ENCODE measurements at regions not wholly inside any gene's neighbourhood (a gene's known extent, or its start where the extent isn't known, plus 50 kb on each side); places are given as distances from the start of the nearest gene placed in this dataset.

DNA sequence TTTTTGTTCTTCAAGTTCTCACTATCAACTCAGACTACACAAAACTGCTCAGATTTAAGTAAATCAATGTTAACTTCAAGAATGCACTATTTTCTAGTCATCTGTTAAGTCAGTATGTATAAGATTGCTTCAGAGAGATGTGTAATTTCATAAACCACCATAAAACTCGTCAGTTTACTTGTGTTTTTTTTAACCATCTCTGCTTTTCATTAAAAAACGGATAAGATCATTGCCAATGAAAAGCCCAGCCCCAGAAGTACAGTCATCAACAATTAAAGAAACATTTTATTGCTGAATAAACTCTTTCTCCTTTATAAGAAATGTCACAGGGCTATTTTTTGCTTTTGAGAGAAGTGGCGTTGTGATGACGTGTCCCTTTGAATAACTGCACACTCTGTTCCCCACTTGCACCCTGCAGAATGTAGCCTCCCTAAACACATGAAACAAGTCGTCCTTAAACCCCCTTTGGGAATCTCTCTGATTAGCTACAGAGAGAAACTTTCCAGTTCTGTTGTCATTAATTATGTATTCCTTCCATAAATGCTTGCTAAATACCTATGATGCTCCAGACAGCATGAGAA, 202.7 kb upstream of the FOXD3 start:
- DNase-seq (ENCODE audit: low spot score), result no peak

DNA sequence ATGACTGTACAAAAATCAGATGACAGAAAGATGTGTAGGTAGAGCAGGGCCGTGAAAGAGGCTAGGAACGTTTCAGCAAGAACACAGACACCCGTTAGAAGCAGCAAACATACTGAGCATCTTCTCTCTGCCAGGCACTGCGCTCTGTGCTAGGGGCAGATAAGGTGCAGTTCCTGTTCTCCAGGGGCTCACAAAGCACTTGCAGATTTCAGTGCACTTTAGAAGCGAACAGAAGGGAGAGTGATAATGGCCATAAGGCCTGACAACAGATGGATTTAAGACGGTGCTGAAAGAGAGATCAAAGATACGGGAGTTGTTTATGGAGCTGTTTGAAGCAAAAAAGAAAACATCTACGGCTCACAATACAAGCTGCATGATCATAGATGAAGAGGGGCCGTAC, 200.3 kb upstream of the FOXD3 start:
- DNase-seq (ENCODE audit: low spot score), result no peak

DNA sequence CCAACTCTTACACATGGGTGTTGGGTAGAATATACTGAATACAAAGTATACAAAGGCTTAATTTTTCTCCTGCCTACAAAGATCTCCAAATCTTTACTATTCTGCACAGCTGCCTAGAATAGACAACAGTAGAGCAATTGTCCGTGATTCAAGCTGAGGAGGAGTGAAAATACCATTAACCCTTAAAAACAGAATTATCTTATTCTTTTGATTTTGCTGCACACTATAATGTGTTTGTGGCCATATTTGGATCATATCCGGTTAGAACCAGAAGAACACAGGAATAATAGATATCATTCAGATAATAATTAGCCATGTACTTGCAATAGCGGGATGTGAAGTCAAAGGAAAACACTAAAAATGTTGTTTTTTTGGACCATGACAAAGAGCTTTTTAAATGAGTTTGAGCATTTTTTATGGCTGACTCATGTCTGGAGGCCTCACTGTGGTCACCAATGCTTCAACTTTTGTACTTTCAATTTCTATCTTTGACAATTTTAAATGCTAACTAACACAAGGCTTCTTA, 197.6 kb upstream of the FOXD3 start:
- DNase-seq (ENCODE audit: low spot score), result no peak

DNA sequence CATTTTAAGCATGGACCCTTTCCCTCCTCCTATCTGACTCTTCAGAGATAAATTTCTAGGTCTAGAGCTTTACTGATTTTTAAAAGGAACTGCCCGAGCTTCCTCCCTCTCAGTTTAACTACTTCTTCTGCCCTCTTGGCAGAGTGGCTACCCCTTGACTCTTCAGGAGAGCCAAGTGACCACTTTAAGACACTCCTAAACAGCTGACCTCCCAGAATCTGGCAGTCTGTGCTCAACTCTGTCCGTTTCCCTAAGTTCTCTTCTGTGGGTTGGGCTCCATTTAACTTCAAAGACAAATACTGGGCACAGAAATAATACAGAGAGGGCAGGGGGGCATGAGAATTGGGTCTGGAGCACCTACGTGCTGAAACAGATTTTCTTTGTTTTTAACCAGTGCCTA, 196.3 kb upstream of the FOXD3 start:
- DNase-seq (ENCODE audit: low spot score), result no peak

DNA sequence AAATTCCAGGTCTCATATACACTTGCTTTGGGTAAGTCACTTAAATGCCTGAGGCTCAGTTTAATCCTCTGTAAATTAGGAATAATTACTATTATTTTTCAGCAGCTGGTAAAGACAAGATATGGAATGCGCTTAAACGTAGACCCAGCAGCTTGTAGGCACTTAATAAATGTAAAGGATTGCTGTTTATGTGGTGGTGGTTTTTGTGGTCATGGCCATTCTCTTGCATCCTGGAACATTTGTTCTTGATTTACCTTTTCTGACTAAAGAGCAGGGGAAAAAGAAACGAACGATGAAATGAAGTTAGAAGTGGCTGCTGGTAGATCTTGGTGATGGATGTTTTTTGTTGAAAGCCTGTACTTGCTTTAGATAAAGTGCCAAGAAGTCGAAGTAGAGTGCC, 195.0 kb upstream of the FOXD3 start:
- no peak for DNase-seq (ENCODE audit: low spot score)

DNA sequence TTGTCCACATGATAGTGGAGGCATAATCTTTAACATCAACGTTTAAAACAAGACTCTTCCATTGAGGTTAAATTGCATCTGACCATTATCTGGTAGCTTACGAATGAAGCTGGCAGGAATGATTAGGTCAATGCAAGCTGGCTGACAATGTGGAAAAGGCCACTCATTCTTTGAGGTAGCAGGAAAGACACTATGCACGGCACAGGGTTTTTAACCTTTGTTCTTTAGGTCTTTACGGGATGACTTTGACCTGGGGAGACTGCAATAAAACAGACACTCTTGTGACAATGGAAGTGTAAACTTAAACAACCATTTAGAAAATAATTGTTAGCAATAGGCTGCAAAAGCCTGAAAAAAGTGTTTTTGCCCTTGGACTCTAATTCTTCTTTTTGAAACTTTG, 193.8 kb upstream of the FOXD3 start:
- DNase-seq (ENCODE audit: low spot score), result no peak

DNA sequence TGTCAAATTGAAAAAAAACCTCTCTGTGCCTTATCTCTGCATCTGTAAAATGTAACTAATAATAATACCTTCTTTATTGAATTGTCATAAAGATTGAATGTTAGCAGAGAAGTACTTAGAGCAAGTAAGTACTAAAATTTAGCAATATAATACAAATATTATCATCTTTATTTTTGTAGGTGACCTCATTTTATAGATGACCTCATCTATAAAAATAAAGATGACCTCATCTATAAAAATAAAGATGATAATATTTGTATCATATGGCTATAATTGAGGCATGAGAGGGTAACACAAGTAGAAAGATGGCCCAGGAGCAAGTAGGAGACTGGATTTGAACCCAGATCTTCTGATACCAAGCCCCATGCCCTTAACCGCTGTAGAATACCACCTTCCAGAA, 193.2 kb upstream of the FOXD3 start:
- DNase-seq (ENCODE audit: low spot score), result no peak

DNA sequence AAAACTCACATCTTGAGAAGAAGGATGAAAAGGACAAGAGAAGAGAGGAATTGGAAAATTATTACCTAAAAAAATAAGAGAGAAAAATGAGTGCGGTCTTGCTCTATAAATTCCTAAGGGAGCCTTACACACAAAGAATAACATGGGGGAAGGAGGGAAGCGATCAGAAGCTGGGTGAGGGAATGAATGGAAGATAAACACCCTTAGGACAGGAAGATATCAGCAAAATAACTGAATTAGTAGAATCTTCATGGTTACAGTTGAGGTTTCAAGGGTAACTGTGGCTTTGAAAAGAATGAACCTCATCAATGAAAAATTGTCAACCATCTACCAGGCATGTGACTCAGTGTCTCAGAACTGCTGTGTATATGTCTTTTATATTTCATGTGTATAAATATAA, 192.5 kb upstream of the FOXD3 start:
- no peak for DNase-seq (ENCODE audit: low spot score)

DNA sequence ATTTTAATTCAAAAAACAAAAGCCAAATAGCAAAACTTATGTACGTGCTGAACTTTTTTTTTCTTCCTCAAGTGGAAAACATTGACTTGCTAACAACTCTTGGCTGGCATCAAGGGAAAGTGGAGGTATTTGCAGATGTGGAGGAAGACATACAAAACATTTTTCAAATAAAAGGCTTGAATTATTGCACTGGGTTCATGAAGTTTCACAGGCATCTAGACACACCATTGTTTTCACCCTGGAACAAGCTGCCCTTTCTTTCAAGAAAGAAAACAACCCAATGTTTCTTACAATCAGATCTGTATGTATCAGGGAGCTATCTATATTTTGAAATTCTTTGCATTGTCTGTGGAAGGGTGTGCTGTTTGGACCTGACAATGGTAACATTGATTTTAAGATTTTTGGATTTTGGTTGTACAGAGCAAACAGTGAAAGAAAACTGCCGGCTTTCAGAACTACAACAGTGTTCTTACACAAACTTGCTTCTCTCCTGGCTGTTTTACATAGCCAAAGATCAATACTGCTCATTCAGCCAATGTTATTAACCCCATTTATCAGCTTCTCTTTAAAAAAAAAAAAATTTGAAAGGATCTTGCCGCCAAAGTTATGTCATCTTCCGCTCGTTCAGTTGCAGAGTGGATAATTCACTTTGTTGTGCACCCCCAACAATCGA, 187.7 kb upstream of the FOXD3 start:
- DNase-seq (ENCODE audit: low spot score), result no peak

DNA sequence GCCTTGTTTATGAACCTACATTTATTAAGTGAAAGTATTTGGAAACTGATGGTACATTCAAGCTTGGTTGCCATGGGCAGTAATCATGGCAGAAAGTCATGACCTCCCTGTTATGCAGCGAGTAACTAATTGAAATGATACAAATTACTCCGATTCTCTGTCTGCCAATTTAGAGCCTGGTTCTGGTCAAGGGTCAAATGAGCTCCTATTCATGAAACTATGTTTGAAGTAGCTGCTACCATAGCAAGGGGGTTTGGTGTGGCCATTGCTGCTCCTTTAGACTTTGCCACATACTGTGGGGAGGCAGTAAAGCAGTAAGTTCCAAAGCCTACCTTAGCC, 187.2 kb upstream of the FOXD3 start:
- no peak for DNase-seq (ENCODE audit: low spot score)

DNA sequence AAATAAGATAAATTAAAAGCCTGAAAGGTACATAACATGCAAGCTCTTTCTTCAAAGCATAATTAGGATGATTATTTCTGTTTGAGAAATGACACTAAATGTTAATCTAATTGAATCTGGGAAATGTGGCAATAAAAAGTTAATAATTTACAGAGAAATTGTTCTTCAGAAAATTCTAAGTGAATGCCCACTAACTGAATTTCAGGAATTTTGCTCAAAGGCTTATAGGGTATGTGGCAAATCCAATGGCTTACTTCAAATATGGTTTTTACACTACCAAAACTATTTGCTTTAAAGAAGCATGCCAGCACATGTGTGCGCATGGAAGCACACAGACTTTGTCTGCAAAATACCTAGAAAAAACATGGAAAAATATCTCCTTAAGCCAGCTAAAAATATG, 186.6 kb upstream of the FOXD3 start:
- no peak for DNase-seq (ENCODE audit: low spot score)

DNA sequence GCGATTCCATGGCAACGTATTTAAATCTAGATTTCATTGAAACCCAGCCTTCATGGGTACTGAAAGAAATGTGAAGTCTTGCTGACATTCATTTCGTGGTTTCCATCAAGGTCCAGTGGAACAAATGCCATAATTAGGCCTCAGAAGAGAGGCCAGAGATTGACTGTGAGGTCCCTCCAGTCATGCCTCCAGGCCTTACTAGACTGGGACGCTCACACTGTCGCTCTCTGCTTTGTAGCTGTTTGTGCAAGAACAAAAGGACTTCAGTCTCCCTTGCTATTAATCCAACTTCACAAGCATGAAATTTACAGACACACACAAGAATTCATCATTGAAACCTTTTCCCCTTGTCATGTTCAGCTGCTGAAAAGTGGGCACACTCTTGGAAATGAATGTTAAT, 180.4 kb upstream of the FOXD3 start:
- no peak for DNase-seq (ENCODE audit: low spot score)

DNA sequence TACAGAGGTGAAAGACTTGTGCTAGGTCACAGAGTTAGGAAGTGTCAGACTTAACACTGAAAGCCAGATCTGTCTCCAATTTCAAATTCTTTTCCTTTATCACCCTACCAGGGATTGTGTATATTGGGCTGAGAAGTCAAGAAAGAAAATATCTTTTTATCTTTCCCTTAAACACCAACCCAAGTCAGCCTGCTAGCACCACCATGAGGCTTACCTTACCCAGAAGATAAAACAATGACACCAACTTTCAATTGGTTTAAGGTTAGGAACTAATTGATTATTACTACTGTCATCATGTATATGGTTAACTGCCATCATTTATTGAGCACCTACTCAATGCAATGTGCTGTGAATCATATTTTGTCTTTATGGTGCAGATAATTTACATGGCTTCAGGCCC, 178.9 kb upstream of the FOXD3 start:
- no peak for DNase-seq (ENCODE audit: low spot score)

DNA sequence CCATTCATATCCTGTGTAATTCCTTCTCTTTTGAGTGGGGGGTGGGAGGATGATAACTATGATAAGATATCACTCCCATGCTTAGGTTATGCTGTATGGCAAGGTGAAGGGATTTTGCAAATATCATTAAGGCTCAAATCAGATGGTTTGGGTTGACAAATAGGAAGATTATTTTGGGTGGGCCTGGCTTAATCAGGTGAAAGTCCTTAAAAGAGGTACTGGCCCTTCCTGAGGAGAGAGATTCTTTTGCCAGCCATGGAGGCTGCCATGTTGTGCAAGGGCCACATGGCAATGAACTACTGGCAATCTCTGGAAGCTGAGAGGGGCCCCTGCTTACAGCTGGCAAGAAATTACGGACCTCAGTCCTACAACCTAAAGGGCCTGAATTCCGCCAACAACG, 174.6 kb upstream of the FOXD3 start:
- DNase-seq (ENCODE audit: low spot score), result no peak

DNA sequence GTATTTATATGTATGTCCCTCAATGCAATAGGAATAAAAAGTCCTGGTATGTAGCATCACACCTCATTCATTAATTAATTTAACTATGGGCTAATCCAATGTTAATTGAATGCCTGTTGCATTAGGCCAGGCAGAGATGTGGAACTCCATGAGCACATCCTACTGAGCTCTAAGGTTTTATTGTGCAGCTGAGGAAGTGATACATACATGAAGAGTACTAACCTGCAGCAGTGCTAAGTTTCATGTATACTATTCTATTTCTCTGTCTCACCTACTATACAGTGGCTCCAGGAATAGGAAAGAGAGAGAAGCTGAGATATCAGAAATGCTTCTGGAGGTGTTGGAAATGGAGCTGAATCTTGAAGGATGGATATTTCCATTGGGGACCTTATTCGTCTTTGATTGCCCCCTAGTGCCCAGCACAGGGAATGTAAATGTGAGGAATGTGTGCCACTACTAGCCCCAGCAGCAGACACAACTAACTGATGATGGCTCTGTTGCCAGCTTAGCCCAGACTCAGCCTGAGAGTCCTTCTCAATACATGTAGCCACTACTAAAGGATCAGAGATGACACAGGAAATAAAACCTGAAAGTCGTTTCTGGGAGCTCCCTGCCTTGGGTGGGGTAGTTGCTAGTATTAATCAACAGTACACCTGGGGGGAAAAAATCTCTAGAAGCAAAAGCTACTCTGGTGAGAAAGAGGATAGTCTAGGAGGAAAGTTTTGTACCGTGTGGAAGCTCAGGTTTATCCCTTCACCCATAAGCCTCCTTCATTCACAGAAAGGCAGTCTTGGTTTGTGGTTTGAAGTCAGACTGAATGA, 173.3 kb upstream of the FOXD3 start:
- DNase-seq (ENCODE audit: low spot score), result peak; percentile 62

DNA sequence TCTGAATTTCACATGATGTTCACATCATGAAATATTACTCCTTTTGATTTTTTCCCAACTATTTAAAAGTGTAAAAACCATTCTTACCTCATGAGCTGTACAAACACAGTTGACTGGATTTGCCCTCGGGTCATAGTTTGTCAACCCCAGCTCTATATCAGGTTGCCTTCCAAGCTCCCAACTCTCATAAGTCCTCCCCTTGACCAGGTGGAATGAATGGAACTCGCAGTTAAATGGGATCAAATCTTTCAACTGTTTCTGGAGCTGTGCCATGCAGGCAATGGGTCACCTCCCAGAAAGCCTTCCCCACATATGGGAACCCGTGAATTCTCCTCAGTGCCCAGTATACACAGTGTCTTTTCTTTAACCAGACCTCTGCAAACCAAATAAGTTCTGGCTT, 169.8 kb upstream of the FOXD3 start:
- DNase-seq (ENCODE audit: low spot score), result peak; percentile 10

DNA sequence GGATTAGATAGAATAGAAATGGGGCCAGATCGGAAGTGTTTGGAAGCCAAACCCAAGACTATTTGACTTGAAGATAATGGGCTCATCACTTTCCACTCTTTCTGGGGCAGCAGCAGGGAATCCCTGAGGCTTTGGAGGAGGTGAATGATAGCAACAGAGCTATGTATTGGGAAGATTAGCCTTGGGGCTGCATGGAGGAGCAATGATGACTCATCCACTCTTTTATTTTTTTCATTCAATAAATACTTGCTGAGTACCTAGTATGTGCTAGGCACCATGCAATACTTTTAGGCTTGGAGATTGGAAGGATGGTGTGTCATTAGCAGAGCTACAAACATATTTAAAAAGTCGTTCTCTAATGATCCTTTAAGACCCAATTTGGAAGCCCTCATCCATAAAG, 166.9 kb upstream of the FOXD3 start:
- no peak for DNase-seq (ENCODE audit: low spot score)

DNA sequence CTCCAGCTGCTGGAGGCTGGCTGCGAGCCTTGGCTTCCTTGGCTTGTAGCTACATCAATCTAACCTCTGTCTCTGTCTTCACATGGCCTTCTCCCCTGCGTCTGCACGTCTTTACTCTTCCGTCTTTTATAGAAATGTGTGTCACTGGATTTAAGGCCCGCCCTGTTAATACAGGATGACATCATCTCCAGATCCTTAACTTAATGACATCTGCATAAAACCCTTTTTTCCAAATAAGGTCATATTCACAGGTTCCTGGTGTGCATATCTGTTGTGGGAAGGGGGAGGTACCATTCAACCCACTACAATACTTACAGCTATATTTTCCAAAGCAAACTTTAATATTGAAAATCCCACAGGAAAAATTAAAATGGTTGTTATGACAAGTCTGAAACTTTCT, 165.3 kb upstream of the FOXD3 start:
- no peak for DNase-seq (ENCODE audit: low spot score)

DNA sequence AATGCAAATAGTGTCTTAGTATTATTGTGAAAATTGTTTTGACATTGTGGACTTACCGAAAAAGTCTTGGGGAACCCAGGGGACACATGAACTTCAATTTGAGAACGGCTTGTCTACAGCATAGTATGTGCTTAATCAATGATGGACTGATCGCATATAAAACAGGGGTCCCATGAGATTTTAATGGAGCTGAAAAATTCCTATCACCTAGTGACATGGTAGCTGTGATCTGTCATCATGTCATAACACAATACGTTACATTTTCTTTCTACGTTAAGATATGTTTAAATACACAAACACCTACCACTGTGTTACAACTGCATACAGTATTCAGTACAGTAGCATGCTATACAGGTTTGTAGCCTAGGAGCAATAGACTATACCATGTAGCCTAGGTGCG, 153.3 kb upstream of the FOXD3 start:
- DNase-seq (ENCODE audit: low spot score), result no peak

DNA sequence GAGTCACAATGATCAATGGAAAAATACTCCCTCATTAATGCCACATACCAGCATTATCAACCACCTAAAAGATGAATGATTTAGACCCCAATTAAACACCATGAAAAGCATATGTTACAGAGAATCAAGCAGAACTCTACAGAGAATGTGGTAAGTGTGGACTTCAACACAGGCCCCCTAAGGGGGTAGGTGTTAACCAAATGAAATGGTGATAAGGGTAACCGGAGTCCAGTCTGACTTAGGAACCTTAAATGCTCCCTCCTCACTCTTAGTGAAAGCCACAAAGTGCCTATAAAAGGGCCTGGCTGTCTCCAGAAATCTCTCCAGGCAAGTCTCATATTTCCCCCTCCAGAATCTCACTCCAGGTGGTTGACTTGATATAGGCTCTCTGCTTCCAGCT, 149.2 kb upstream of the FOXD3 start:
- DNase-seq (ENCODE audit: low spot score), result no peak

DNA sequence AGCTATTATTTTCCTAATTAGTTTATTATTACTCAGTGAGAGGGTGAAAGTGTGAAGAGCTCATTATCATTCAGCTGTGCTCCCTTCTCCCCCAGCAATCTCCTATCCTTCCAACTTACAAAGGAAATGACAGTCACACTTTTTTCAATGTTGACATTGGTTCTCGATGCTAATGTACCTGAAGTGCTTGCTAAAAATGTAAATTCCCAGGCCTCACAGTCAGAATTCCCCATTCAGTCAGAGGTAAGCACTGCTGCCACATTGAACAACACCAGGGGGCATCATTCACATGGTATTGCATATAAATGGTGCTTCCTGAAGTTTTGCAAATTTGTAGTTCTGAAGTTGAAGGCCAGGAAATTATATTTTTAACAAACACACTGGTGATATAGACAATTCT, 132.7 kb upstream of the FOXD3 start:
- DNase-seq (ENCODE audit: low spot score), result peak; percentile 64

DNA sequence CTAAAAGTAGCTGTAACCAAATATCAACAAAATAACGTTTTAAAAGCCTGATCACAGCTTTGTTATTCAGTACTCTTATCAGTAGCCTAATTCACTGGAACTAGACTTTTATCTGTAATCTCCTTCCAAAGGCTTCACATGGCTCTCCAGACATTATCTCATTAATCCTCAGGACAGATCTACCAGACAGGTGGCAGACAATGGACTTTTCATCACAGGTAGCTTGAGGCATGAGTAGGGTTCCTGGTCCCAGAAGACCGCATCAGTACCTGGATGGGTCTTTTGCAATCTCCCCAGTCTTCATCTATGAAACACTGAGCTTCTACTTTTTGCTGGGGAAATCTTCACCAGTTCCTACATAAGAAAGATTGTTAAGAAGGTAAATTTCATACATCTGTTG, 132.2 kb upstream of the FOXD3 start:
- no peak for DNase-seq (ENCODE audit: low spot score)

DNA sequence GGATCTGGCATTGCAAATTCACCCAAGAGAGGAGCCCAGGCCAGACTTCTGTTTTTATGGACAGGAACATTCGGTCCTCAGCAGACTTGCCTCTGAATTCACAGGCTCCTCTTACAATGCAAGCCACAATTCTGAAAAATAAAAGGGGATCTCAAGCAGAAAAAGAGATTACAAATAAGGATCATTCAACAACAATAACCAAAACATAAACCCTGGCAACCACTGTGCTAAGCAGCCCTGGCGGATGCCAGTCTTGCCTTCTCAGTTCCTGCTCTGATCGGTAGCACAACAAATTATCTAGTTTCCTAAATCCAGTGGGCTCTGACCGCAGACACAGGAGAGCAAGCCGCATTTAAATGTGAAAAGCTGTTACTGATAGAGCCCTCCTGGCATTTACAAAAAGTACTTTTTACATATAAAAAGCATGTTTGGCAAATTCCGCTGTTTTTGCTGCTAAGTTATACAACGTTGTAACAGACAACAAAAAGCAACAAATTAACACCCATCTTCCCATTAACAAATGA, 123.4 kb upstream of the FOXD3 start:
- DNase-seq (ENCODE audit: low spot score), result no peak

Data from iPS-NIHi11 (cell line).